EL (cell line): ENCODE measurements at regions not wholly inside any gene's neighbourhood (a gene's known extent, or its start where the extent isn't known, plus 50 kb on each side); places are given as distances from the start of the nearest gene placed in this dataset.

ENCODE experiments used
- DNase-seq: peaks from one replicate; pipeline ENCODE4 v3.0.0-alpha.2; 2016

DNA sequence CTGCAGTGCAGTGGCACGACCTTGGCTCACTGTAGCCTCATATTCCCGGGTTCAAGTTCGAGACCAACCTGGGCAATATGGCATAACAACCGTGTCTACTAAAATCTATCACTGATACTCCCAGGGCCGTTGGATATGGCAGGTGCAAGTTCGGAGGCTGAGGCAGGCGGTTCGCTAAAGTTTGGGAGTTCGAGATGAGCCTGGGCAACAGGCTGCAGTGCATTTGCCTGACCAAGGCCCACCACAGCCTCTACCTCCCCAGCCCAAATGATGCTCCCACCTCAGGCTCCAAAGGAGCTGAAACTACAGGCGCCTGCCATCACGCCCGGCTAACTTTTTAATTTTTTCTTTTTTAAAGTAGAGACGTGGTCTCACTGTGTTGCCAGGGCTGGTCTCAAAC lies 177.1 kb upstream of the ALG10B start:
- no peak for DNase-seq

DNA sequence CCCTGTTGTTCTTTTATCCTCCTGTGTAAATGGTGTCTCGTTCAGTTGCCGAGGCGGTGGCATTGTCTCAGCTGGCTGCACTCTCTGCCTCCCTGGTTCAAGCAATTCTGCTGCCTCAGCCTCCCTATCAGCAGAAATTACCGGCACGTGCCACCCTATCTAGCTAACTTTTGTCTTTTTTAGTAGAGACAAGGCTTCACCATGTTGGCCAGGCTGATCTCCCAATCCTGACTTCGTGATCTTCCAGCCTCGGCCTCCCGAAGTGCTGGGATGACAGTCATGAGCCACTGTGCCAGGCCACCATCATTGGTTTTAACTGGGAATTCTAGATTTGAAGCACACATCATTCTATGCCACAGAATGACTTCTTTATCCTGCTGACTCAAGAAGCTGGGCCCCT lies 175.3 kb upstream of the ALG10B start:
- no peak for DNase-seq

DNA sequence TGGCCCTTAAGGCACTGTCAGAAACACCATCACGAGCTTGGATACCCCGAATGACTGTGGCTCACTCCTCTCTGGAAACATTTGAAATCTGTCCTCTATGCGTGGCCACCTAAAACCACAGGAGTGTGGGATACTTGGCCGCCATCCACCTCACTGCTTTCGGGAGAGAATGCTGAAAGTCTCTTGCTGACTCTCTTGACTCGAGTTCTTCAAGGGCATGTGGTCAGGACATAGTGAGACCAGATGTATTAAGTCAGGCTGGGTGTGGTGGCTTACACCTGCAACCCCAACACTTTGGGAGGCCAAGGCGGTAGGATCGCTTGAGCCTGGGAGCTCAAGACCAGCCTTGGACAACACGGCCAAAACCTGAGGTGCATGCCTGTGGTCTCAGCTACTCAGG lies 174.7 kb upstream of the ALG10B start:
- DNase-seq: no peak

DNA sequence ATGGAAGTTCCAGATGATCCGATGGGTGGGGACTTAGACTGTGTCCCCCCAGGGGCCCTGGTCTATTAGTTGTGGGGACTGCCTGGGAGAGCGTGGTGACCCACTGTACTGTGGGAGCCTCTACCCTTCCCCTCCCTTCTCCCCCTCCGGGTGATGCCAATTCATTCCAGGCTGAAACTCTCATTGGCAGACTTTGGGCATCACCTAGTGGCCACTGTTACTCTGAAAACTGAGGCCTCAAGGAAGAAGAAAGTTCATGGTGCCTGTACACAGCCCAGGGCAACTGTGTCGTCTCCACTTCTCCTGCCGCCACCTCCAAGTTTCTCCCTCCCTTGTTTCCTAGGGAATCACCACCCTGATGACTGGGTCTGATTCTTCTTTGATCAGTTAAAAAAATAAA lies 173.6 kb upstream of the ALG10B start:
- no peak for DNase-seq

DNA sequence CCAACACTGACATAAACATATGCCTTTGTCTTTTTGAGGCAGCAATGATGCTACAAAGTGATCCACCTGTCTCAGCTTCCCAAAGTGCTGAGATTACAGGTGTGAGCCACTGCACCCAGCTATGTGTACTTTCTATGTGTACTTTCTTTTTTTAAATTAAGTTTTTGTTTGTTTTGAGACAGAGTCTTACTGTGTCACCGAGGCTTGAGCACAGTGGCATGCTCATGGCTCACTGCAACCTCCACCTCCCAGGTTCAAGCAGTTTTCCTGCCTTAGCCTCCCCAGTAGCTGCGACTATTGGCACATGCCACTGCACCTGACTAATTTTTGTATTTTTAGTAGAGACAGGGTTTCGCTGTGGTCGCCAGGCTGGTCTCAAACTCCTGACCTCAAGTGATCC lies 172.5 kb upstream of the ALG10B start:
- DNase-seq: no peak

DNA sequence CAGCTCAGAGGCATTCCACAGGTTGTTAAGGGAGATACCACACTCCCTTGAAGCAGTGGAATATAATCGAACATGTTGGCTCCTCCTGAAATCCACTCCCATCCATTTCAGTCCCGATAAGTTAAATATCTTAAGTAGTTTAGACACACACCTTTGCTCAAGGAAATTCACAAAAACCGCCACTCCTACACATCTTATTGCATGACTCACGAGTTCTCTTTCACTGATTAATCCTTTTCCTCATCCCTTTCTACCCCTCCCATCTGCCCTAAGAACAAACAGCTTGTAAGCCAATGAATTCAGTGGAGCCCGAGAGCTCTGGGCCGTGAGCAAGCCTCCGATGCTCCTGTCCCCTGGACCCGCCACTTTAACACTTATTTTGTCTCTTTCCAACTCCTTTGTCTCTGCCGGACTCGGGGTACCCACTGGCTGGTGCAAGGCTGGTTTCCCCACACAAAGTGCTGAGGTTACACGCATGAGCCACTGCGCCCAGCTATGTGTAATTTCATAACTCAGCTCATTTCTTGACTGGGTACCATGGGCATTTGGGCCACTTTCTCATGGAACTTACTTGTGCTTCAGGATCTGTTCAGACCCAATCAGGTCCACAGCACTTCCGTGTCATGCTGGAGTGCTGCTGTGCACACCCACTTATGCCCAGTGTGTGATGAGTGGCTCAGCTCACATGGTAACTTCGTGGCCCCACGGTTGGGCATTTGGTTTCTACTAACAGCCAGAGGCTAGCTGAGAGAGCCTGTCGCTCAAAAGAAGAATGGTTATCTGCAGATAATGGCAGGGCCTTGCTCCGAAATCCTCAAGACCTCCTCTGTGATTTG lies 171.8 kb upstream of the ALG10B start:
- DNase-seq: no peak

DNA sequence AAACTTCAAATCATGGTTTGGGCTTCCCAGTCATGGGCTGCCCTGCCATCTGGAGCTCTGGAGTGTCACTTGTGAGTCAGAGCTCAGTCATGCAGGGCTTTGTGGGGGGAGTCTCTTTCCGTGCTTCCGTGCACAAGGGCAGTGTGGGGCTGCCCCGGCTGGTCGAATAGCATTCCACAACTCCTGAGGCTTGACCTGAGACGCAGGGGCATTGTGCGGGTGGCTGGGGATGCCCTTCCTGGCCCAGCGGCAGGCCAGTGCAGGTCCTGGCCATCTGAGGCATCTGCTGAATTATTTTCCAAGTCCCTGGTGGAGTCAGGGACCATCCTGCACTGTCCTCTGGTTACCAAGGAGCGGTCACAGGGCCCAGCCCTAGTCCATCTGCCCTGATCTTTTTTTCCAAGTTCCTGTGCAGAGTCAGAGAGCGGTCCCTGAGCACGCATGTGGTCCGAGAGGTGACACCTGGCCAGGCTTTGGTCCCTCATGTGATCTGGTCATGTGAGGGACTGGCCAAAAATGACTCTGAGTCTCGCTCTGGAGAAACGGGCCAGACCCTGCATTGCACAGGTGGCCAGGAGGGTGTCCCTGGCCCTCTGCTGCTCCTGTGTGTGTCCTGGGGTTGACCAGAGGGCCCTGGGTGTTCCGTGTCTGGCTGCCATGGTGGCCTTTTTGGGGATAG lies 167.0 kb upstream of the ALG10B start:
- DNase-seq: no peak

DNA sequence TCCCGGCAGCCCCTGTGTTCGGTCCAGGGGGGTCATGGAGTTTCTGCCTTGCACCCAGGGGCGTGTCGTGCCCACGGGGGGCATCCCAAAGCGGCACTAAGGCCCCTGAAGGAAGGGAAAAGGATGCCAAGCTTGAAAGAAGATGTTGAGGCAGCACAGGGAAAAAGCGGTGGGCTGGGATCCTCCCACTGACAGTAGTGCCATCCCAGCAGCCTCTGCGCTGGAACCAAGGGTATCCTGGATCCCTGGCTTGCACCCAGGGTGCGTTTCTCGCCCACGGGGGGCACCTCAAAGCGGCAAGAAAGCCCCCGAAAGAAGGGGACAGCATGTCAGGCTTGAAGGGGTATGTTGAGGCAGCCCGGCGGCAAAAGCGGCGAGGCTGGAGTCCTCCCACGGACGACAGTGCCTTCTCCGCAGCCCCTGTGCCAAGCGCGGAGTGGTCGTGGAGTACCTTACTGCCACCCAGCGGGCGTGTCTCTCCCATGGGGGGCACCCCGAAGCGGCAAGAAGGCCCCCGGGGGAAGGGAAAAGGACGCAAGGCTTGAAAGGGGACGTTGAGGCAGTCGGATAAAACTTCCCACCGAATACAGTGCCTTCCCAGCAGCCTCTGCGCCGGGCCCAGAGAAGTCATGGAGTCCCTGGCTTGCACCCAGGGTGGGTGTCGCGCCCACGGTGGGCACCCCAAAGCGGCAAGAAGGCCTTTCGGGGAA lies 164.4 kb upstream of the ALG10B start:
- DNase-seq: no peak

DNA sequence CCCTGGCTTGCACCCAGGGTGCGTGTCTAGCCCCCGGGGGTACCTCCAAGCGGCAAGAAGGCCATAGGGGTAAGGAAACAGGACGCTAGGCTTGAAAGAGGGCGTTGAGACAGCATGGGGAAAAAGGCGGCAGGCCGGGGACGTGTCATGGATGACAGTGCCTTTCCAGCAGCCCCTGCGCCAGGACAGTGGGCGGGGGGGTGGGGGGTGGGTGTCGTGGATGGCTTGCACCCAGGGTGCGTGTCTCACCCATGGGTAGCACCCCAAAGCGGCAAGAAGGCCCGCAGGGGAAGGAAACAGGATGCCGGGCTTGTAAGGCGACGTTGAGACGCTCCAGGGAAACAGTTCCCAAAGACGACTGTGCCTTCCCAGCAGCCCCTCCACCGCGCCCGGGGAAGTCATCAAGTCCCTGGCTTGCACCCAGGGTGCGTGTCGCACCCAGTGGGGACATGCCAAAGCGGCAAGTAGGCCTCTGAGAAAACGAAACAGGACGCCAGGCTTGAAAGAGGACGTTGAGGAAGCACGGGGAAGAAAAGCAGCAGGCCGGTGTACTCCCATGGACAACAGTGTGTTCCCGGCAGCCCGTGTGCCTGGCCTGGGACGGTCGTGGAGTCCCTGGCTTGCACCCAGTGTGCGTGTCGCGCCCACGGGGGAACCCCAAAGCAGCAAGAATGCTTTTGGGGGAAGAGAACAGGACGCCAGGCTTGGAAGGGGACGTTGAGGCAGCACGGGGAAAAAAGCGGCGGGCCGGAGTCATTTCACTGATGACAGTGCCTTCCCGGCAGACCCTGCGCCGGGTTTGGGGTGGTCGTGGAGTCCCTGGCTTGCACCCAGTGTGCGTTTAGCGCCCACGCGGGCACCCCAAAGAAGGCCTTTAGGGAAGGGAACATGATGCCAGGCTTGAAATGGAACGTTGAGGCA lies 163.5 kb upstream of the ALG10B start:
- DNase-seq: no peak

DNA sequence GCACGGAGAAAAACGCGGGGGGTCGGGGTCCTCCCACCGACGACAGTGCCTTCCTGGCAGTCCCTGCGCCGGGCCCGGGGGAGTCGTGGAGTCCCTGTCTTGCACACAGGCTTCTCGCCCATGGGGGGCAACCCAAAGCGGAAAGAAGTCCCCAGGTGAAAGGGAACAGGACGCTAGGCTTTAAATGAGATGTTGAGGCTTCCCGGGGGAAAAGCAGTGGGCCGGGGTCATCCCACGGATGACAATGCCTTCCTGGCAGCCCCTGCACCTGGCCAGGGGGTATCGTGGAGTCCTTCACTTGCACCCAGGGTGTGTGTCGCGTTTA lies 162.9 kb upstream of the ALG10B start:
- DNase-seq: no peak

DNA sequence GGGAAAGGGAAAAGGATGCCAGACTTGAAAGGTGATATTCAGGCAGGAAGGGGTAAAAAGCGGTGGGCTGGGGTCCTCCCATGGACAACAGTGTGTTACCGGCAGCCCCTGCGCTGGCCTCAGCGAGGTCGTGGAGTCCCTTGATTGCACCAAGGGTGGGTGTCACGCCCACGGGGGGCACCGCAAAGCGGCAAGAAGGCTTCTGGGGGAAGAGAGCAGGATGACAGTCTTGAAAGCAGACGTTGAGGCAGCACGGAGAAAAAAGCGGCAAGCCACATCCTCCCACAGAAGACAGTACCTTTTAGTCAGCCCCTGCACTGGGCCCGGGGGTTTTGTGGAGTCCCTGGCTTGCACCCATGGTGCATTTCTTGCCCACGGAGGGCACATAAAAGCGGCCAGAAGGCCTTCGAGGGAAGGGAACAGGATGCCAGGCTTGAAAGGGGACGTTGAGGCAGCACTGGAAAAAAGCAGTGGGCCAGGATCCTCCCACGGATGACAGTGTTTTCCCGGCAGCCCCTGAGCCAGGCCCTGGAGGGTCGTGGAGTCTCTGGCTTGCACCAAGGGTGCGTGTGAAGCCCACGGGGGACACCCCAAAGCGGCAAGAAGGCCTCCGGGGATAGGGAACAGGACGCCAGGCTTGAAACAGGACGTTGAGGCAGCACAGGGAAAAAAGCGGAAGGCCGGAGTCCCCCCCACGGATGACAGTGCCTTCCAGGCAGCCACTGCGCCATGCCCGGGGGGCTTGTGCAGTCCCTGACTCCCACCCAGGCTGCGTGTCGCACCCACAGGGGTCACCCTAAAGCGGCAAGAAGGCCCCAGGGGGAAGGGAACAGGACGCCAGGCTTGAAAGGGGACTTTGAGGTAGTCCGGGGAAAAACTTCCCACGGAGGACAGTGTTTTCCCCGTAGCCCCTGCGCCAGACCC lies 162.2 kb upstream of the ALG10B start:
- no peak for DNase-seq

DNA sequence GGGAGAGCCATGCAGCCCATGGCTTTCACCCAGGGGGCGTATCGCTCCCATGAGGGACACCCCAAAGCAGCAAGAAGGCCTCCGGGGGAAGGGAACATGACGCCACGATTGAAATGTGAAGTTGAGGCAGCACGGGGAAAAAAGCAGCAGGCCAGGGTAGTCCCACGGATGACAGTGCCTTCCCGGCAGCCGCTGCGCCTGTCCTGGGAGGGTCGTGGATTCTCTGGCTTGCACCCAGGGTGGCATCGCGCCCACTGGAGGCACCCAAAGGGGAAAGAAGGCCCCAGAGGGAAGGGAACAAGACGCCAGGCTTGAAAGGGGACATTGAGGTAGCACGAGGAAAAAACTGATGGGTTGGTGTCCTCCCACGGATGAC lies 161.6 kb upstream of the ALG10B start:
- no peak for DNase-seq

DNA sequence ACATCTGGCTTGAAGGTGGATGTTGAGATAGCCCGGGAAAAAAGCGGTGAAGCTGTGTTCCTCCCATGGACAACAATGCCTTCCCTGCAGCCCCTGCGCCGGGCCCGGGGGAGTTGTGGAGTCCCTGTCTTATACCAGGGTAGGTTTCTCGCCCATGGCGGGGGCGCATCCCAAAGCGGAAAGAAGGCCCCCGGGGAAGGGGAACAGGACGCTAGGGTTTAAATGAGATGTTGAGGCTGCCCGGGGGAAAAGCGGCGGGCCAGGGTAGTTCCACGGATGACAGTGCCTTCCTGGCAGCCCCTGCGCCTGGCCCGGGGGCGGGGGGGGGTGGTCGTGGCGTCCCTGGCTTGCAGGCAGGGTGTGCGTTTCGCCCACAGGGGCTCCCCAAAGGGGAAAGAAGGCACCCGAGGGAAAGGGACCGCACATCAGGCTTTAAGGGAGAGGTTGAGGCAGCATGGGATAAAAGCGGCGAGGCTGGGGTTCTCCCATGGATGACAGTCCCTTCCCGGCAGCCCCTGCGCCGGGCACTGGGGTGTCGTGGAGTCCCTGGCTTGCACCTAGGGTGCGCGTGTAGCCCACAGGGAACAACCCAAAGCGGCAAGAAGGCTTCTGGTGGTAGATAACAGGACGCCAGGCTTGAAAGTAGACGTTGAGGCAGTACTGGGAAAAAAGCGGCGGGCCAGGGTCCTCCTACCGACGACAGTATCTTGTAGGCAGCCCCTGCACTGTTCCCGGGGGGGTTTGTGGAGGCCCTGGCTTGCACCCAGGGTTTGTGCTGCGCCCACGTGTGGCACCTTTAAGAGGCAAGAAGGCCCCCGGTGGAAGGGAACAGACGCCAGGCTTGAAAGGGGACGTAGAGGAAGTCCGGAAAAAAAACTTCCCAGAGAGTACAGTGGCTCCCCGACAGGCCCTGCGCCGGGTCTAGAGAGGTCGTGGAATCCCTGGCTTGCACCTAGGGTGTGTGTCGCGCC lies 160.8 kb upstream of the ALG10B start:
- DNase-seq: no peak

DNA sequence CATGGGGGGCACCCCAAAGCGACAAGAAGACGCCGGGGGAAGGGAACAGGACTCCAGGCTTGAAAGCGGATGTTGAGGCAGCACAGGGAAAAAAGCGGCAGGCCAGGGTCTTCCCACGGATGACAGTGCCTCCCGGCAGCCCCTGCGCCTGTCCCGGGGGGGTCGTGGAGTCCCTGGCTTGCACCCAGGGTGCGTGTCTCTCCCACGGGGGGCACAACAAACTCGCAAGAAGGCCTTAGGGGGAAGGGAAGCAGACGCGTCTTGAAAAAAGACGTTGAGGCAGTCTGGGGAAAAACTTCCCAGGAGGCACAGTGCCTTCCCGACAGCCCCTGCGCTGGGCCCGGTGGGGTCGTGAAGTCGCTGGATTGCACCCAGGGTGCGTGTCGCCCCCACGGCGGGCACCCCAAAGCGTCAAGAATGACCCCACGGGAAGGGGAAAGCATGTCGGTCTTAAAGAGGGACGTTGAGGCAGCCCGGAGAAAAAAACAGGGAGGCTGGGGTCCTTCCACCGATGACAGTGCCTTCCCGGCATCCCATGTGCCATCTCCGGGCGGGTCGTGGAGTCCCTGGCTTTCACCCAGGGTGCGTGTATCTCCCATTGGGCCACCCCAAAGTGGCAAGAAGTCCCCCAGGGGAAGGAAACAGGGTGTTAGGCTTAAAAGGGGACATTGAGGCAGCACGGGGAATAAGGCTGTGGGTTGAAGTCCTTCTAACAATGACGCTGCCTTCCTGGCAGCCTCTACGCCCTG lies 159.9 kb upstream of the ALG10B start:
- no peak for DNase-seq

DNA sequence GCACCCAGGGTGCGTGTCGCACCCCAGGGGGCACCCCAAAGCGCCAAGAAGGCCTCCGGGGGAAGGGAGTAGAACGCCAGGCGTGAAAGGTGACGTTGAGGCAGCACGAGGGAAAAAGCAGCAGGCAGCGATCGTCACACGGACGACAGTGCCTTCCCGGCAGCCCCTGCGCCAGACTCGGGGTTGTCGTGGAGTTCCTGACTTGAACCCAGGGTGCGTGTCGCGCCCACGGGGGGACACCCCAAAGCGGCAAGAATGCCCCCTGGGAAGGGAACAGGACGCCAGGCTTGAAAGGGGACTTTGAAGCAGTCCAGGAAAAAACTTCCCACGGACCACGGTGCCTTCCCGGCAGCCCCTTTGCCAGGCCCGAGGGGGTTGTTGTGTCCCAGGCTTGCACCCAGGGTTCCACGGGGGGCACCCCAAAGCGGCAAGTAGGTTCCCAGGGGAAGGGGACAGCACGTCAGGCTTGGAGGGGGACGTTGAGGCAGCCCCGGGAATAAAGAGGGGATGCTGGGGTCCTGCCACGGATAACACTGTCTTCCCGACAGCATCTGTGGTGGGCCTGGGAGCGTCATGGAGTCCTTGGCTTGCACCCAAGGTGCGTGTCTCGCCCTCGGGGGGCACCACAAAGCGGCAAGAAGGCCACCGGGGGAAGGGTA lies 159.2 kb upstream of the ALG10B start:
- no peak for DNase-seq

DNA sequence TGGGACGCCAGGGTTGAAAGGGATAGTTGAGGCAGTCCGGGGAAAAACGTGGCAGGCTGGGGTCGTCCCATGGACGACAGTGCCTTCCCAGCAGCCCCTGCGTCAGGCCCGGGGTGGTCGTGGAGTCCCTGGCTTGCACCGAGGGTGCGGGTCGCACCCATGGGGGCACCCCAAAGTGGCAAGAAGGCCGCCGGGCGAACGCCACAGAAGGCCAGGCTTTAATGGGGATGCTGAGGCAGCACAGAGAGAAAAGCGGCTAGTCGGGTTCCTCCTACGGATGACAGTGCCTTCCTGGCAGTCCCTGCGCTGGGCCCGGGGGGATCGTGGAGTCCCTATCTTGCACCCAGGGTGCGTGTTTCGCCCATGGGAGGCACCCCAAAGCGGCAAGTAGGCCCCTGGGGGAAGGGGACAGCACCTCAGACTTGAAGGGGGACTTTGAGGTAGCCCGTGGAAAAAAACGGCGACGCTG lies 158.6 kb upstream of the ALG10B start:
- DNase-seq: no peak

DNA sequence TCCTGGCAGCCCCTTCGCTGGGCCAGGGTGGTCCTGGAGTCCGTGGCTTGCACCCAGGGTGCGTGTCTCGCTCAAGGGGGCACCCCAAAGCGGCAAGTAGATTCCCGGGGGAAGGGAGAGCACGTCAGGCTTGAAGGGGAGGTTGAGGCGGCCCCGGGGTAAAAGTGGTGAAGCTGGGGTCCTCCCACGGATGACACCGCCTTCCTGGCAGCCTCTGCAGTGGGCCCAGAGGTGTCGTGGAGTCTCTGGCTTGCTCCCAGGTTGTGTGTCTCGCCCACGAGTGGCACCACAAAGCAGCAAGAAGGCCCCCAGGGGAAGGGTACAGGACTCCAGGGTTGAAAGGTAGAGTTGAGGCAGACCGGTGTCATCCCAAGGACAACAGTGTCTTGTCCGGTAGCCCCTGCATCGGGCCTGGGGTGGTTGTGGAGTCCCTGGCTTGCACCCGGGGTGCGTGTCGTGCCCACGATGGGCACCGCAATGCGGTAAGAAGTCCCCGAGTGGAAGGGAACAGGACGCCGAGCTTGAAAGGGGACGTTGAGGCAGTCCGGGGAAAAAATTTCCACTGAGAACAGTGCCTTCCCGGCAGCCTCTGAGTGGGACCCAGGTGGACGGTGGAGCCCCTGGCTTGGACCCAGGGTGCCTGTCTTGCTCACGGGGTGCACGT lies 158.0 kb upstream of the ALG10B start:
- DNase-seq: no peak

DNA sequence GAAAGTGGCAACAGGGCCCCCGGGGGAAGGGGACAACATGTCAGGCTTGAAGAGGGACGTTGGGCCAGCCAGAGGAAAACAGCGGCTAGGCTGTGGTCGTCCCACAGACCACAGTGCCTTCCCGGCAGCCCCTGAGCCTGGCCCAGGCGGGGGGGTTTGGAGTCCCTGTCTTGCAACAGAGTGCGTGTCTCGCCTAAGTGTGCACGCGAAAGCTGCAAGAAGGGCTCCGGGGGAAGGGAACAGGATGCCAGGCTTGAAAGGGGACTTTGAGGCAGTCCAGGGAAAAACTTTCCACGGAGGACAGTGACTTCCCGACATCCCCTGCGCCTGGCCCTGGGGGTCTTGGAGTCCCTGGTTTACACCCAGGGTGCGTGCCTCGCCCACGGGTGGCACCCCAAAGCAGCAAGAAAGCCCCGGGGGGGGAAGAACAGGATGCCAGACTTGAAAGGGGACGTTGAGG lies 157.5 kb upstream of the ALG10B start:
- no peak for DNase-seq
